SK-N-SH (cell line): ENCODE measurements at regions not wholly inside any gene's neighbourhood (a gene's known extent, or its start where the extent isn't known, plus 50 kb on each side); places are given as distances from the start of the nearest gene placed in this dataset.

Experiments
- CTCF ChIA-PET: fragments of 300-600, 350-600 bp; formaldehyde crosslinking; extraction: SDS; loops from one replicate; lab custom pipeline; 2021; lab: Yijun Ruan, JAX
- POLR2A ChIA-PET: fragments of 350-600 bp; sonication (Branson Sonifier 250); formaldehyde crosslinking; extraction: SDS; loops from one replicate; lab custom pipeline; 2020; ENCODE audit warnings: antibody characterized with exemption, inconsistent platforms; lab: Yijun Ruan, JAX
- DNase-seq: peaks from one replicate; pipeline ENCODE4 v3.0.0; 2012
- H2AFZ ChIP-seq: fragments of 200-600 bp; sonication (generic); 2 replicates; pipeline ENCODE4 v1.8.1; 2016; ENCODE audit warnings: antibody characterized with exemption, mild to moderate bottlenecking, low read depth
- H3F3A ChIP-seq: fragments of 200-600 bp; sonication (generic); replicated peaks from 2 replicates; pipeline ENCODE3; 2016; ENCODE audit warnings: antibody characterized with exemption, mild to moderate bottlenecking; ENCODE audit not compliant: insufficient read depth
- H3K27ac ChIP-seq, 2 experiments: fragments of 200-500 bp in 1 of 2; fragments of 200-600 bp in 1 of 2; sonication (Bioruptor generic) in 1 of 2; sonication (generic), shearing (Covaris generic) in 1 of 2; 2 replicates each; pipeline versions ENCODE4 v1.5.1 to v1.6.1; 2014 to 2016; ENCODE audit warnings: low read depth in 2 of 2, inconsistent platforms in 1 of 2, low read length in 1 of 2, mild to moderate bottlenecking in 1 of 2, mixed read lengths in 1 of 2
- H3K27me3 ChIP-seq: fragments of 200-600 bp; sonication (generic), shearing (Covaris generic); 2 replicates; pipeline ENCODE4 v1.6.1; 2016; ENCODE audit warnings: mixed run types; ENCODE audit not compliant: insufficient read depth
- H3K36me3 ChIP-seq, 2 experiments: fragments of 200-500 bp in 1 of 2; fragments of 200-600 bp in 1 of 2; sonication (Bioruptor generic) in 1 of 2; sonication (generic) in 1 of 2; replicated peaks in 1 of 2; 2 replicates each; pipeline versions ENCODE3 to v1.5.1; 2014 to 2016; ENCODE audit warnings: low read length in 1 of 2, mild to moderate bottlenecking in 1 of 2; ENCODE audit not compliant: insufficient read depth in 2 of 2, control insufficient read depth in 1 of 2
- H3K4me1 ChIP-seq, 2 experiments: fragments of 200-500 bp in 1 of 2; fragments of 200-600 bp in 1 of 2; sonication (Bioruptor generic) in 1 of 2; sonication (generic), shearing (Covaris generic) in 1 of 2; 2 replicates each; pipeline versions ENCODE4 v1.5.1 to v1.6.1; 2014 to 2016; ENCODE audit warnings: low read depth in 1 of 2, low read length in 1 of 2, mixed run types in 1 of 2; ENCODE audit not compliant: insufficient read depth in 2 of 2, control insufficient read depth in 1 of 2
- H3K4me2 ChIP-seq: fragments of 200-600 bp; sonication (generic), shearing (Covaris generic); 2 replicates; pipeline ENCODE4 v1.6.1; 2017; ENCODE audit warnings: mixed run types
- H3K4me3 ChIP-seq, 2 experiments: fragments of 200-500 bp in 1 of 2; fragments of 200-600 bp in 1 of 2; sonication (Bioruptor generic) in 1 of 2; sonication (generic), shearing (Covaris generic) in 1 of 2; 2 replicates each; pipeline versions ENCODE4 v1.5.1 to v1.8.1; 2014 to 2016; ENCODE audit warnings: low read depth in 2 of 2, inconsistent platforms in 1 of 2, low read length in 1 of 2, mild to moderate bottlenecking in 1 of 2, mixed read lengths in 1 of 2, moderate library complexity in 1 of 2
- H3K79me2 ChIP-seq: fragments of 200-600 bp; sonication (generic); 2 replicates; pipeline ENCODE4 v1.8.1; 2017; ENCODE audit warnings: mild to moderate bottlenecking; ENCODE audit not compliant: insufficient read depth
- H3K9ac ChIP-seq: fragments of 200-600 bp; sonication (generic); 2 replicates; pipeline ENCODE4 v1.6.1; 2017; ENCODE audit warnings: mixed run types
- H3K9me2 ChIP-seq: fragments of 200-600 bp; sonication (generic); 2 replicates; pipeline ENCODE4 v1.6.1; 2017; ENCODE audit warnings: mixed run types
- H3K9me3 ChIP-seq: fragments of 200-600 bp; sonication (generic); 2 replicates; pipeline ENCODE4 v1.6.1; 2017; ENCODE audit warnings: mixed run types, mild to moderate bottlenecking, moderate library complexity
- H4K20me1 ChIP-seq: fragments of 200-600 bp; sonication (generic); 2 replicates; pipeline ENCODE4 v1.6.1; 2017; ENCODE audit warnings: mild to moderate bottlenecking, mixed run types; ENCODE audit not compliant: insufficient read depth
- CTCF ChIP-seq: fragments of 200-600 bp; sonication (generic); IDR thresholded peaks from 2 replicates; pipeline ENCODE4 v1.6.1; 2017; ENCODE audit warnings: antibody characterized with exemption, mild to moderate bottlenecking, moderate library complexity
- EP300 ChIP-seq, 2 experiments: IDR thresholded peaks; 2 replicates each; pipeline versions ENCODE4 v1.4.0 to v1.6.1; 2012; ENCODE audit warnings: borderline replicate concordance in 1 of 2, low read depth in 1 of 2, low read length in 1 of 2
- FOSL2 ChIP-seq: IDR thresholded peaks from 2 replicates; pipeline ENCODE4 v1.4.0; 2012; ENCODE audit warnings: low read depth, mild to moderate bottlenecking, moderate library complexity, borderline replicate concordance
- FOXM1 ChIP-seq: IDR thresholded peaks from 2 replicates; pipeline ENCODE4 v1.4.0; 2012; ENCODE audit warnings: low read depth, mild to moderate bottlenecking
- IRF3 ChIP-seq: fragments of 150-350 bp; IDR thresholded peaks from 2 replicates; pipeline ENCODE4 v1.6.1; 2016; ENCODE audit warnings: mild to moderate bottlenecking, low read depth, low read length
- JUND ChIP-seq: IDR thresholded peaks from 2 replicates; pipeline ENCODE4 v1.4.0; 2012
- MAX ChIP-seq: IDR thresholded peaks from 2 replicates; pipeline ENCODE4 v1.4.0; 2012; ENCODE audit warnings: low read depth
- MEF2A ChIP-seq: IDR thresholded peaks from 2 replicates; pipeline ENCODE4 v1.4.0; 2012; ENCODE audit warnings: low read depth, borderline replicate concordance
- NFIC ChIP-seq: IDR thresholded peaks from 2 replicates; pipeline ENCODE4 v1.4.0; 2012; ENCODE audit warnings: borderline replicate concordance
- NRF1 ChIP-seq: IDR thresholded peaks from 2 replicates; pipeline ENCODE4 v1.6.1; 2012; ENCODE audit warnings: low read depth, mild to moderate bottlenecking, low read length
- PBX3 ChIP-seq: IDR thresholded peaks from 2 replicates; pipeline ENCODE4; 2012
- POLR2AphosphoS5 ChIP-seq: IDR thresholded peaks from 2 replicates; pipeline ENCODE4 v1.6.1; 2012; ENCODE audit warnings: low read depth, low read length
- RCOR1 ChIP-seq: fragments of 150-350 bp; IDR thresholded peaks from 2 replicates; pipeline ENCODE4 v1.6.1; 2017; ENCODE audit warnings: antibody characterized with exemption, low read length
- REST ChIP-seq: IDR thresholded peaks from 2 replicates; pipeline ENCODE4 v1.6.1; 2012; ENCODE audit warnings: mild to moderate bottlenecking, low read depth, low read length, moderate library complexity
- RFX5 ChIP-seq: IDR thresholded peaks from 2 replicates; pipeline ENCODE4 v1.6.1; 2012; ENCODE audit warnings: mild to moderate bottlenecking, improper control_type of control experiment, low read length
- SMC3 ChIP-seq: IDR thresholded peaks from 2 replicates; pipeline ENCODE4 v1.6.1; 2012; ENCODE audit warnings: low read depth, low read length, improper control_type of control experiment
- TCF12 ChIP-seq: IDR thresholded peaks from 2 replicates; pipeline ENCODE4 v1.4.0; 2012
- TEAD4 ChIP-seq: IDR thresholded peaks from 2 replicates; pipeline ENCODE4 v1.4.0; 2012; ENCODE audit warnings: mild to moderate bottlenecking, borderline replicate concordance; ENCODE audit not compliant: insufficient read depth
- USF1 ChIP-seq: IDR thresholded peaks from 2 replicates; pipeline ENCODE4 v1.4.0; 2012; ENCODE audit warnings: low read depth, borderline replicate concordance
- YY1 ChIP-seq: IDR thresholded peaks from 2 replicates; pipeline ENCODE4 v1.4.0; 2012; ENCODE audit warnings: low read depth, mild to moderate bottlenecking
- WGBS: methylation state at CpG from one replicate; pipeline ENCODE4 v1.1.6; 2017; ENCODE audit warnings: low lambda C conversion rate; 5-methylcytosine and 5-hydroxymethylcytosine counted together

GRCh38 chr16:6692874-6693273, 639.8 kb upstream of the RBFOX1 start:
- Histone ChIP-seq H3K79me2 (no peaks in the 10 kb centered on the region), H4K20me1 (no peaks in the 10 kb centered on the region), H3K36me3 (no peaks in the 10 kb centered on the region), H3K27me3 (no peaks in the 10 kb centered on the region), H3K4me3 (no peak overlapping the region)
- TF ChIP-seq USF1 (no peak), TCF12 (no peak), REST (no peak), RFX5 (no peak), SMC3 (no peak), IRF3 (no peak), MEF2A (no peak), FOXM1 (no peak), TEAD4 (no peak), FOSL2 (no peak), PBX3 (no peak), POLR2AphosphoS5 (no peak), EP300 (IDR thresholded peaks at IDR 0.05; ENCODE audit: borderline replicate concordance in 1 of 2, low read depth in 1 of 2, low read length in 1 of 2) (no peak), NRF1 (no peak), YY1 (no peak), CTCF (no peak), JUND (no peak), RCOR1 (no peak), MAX (no peak), NFIC (no peak)
- TF ChIP-seq, all 33 proteins: peak for 0
- ChIA-PET POLR2A (no interaction called here), CTCF (no interaction called here)
- no peaks in the 10 kb centered on the region for H3F3A ChIP-seq
- H2AFZ ChIP-seq, result no peak overlapping the region
- no peak overlapping the region for H3K4me2 ChIP-seq
- DNase-seq, result no peak
- 69% methylated on average over 5 of the region's 5 CpGs for WGBS
- H3K9me2 ChIP-seq, result no peaks in the 10 kb centered on the region
- no peaks in the 10 kb centered on the region for H3K4me1 ChIP-seq
- H3K9me3 ChIP-seq, result 0 out of 2 replicates have a peak, but pooled peaks cover 3% of the 10 kb centered on the region
- no peak overlapping the region for H3K9ac ChIP-seq
- H3K27ac ChIP-seq, result no peak overlapping the region
